Left ventricle myocardium inferior (tissue), 1 donor: ENCODE measurements at regions not wholly inside any gene's neighbourhood (a gene's known extent, or its start where the extent isn't known, plus 50 kb on each side); places are given as distances from the start of the nearest gene placed in this dataset.

Experiments
- DNase-seq: peaks from one replicate; pipeline ENCODE4 v3.0.0-alpha.2; 2020
- H3K27ac ChIP-seq: fragments of 200-600 bp; replicated peaks from 2 replicates; pipeline ENCODE4 v1.8.0; 2021
- H3K27me3 ChIP-seq: fragments of 200-600 bp; 2 replicates; pipeline ENCODE4 v1.8.0; 2021; ENCODE audit warnings: low read depth
- H3K36me3 ChIP-seq: fragments of 200-600 bp; 2 replicates; pipeline ENCODE4 v1.8.0; 2021
- H3K4me1 ChIP-seq: fragments of 200-600 bp; 2 replicates; pipeline ENCODE4 v1.8.0; 2021
- H3K4me3 ChIP-seq: fragments of 200-600 bp; 2 replicates; pipeline ENCODE4 v1.8.0; 2021; ENCODE audit warnings: mild to moderate bottlenecking, moderate library complexity
- H3K9me3 ChIP-seq: fragments of 200-600 bp; replicated peaks from 2 replicates; pipeline ENCODE4 v1.8.0; 2021
- CTCF ChIP-seq: fragments of 200-600 bp; IDR thresholded peaks from 2 replicates; pipeline ENCODE4 v1.8.0; 2021; ENCODE audit warnings: antibody characterized with exemption, mild to moderate bottlenecking, borderline replicate concordance
- intact Hi-C: fragments of 100-400 bp; cut with micrococcal nuclease; formaldehyde crosslinking; loops from one replicate; pipeline ENCODE4 v1.11.0; 2022
- donor health status: DM: no; HTN: yes; CAD: no; lungs with severe emphysema.

- Histone ChIP-seq H3K27ac (no peak overlapping the region), H3K4me1 (no peaks in the 10 kb centered on the region), H3K36me3 (no peaks in the 10 kb centered on the region), H3K9me3 (no peaks in the 10 kb centered on the region), H3K27me3 (no peaks in the 10 kb centered on the region), H3K4me3 (no peak overlapping the region)
- intact Hi-C loops: no loop called here
- no peak for DNase-seq
- no peak for TF ChIP-seq CTCF
These were observed 352.9 kb upstream of the SEL1L start for GRCh38 chr14:81886588-81886987.

- no peak overlapping the region for H3K4me3 ChIP-seq
- H3K27ac ChIP-seq: peak overlapping the region; percentile 63
- no peak for TF ChIP-seq CTCF
- DNase-seq: no peak
- intact Hi-C loops: no loop called here
- no peaks in the 10 kb centered on the region for H3K4me1 ChIP-seq
- no peaks in the 10 kb centered on the region for H3K36me3 ChIP-seq
- H3K9me3 ChIP-seq: peaks cover 5% of the 10 kb centered on the region
- no peaks in the 10 kb centered on the region for H3K27me3 ChIP-seq
These were observed 355.9 kb upstream of the SEL1L start for GRCh38 chr14:81889529-81889928.

DNA sequence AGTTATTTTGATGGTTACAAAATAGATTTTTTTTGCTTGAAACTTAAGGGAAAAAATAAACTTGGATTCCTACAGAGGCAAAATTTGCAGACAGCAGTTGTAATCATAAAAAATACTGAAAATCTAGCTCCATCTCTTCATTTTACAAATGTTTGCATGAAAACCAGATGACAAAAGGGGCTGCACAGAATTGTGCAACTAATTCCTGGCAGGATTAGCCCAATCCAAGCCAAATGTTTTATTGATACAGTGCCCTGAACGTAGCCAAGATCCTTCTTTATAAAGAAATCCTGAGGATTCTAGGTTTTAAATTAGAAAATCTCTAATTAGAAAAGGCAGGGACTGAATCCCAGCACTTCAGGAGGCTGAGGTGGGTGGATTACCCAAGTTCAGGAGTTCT lies 356.4 kb upstream of the SEL1L start:
- H3K27me3 ChIP-seq: no peaks in the 10 kb centered on the region
- H3K36me3 ChIP-seq: no peaks in the 10 kb centered on the region
- no peak overlapping the region for H3K4me3 ChIP-seq
- TF ChIP-seq CTCF: no peak
- H3K9me3 ChIP-seq: peaks cover 5% of the 10 kb centered on the region
- peak overlapping the region; percentile 63 for H3K27ac ChIP-seq
- intact Hi-C loops: no loop called here
- DNase-seq: no peak
- H3K4me1 ChIP-seq: no peaks in the 10 kb centered on the region

GRCh38 chr14:81903477-81903876 lies 369.8 kb upstream of the SEL1L start:
- Histone ChIP-seq H3K9me3 (peaks cover 48% of the 10 kb centered on the region), H3K27me3 (no peaks in the 10 kb centered on the region), H3K27ac (no peak overlapping the region), H3K36me3 (no peaks in the 10 kb centered on the region), H3K4me1 (no peaks in the 10 kb centered on the region), H3K4me3 (no peak overlapping the region)
- TF ChIP-seq CTCF: no peak
- DNase-seq: no peak
- intact Hi-C loops: no loop called here

DNA sequence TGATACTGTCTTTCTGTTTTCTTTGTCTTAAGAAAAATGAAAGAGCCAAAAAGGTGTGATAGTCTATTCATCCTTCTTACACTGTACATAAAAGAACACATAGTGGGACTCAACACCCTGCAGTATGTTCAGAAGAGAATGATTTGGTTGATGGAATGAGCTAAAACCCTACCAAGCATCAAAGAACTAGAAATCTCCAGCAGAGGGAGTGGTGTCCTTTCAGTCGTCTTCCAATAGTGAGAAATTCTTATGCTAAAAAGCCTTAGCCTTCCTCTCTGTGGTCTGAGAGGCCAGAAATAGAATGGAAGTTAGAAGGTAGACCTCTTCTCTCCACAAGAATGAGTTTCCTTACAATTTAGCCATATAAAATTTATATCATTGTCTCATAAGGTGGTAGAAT lies 393.4 kb upstream of the SEL1L start:
- no peaks in the 10 kb centered on the region for H3K4me1 ChIP-seq
- intact Hi-C loops: no loop called here
- no peaks in the 10 kb centered on the region for H3K27me3 ChIP-seq

More for the DNA sequence above, 393.4 kb upstream of the SEL1L start:
- Histone ChIP-seq H3K9me3 (no peaks in the 10 kb centered on the region), H3K4me3 (no peak overlapping the region), H3K36me3 (no peaks in the 10 kb centered on the region), H3K27ac (no peak overlapping the region)
- DNase-seq: no peak
- TF ChIP-seq CTCF: peak; percentile 34
